Endothelial cell of umbilical vein (primary cell): ENCODE measurements at regions not wholly inside any gene's neighbourhood (a gene's known extent, or its start where the extent isn't known, plus 50 kb on each side); places are given as distances from the start of the nearest gene placed in this dataset.

Experiments used
- BruUV-seq: library from RNA; stranded (reverse); fragments of 400-500 nt; replicated peaks from 2 replicates; lab custom pipeline; 2021; lab: Mats Ljungman, UMichigan
- CTCF ChIA-PET: fragments of 300-600, 350-600 bp; sonication (Branson Sonifier 250); formaldehyde crosslinking; loops from one replicate; lab custom pipeline; 2021; ENCODE audit warnings: antibody characterized with exemption, inconsistent platforms; lab: Charles Lee
- POLR2A ChIA-PET: fragments of 300-600, 350-600 bp; sonication (Branson Sonifier 250); formaldehyde crosslinking; loops from one replicate; lab custom pipeline; 2021; ENCODE audit warnings: antibody characterized with exemption, inconsistent platforms; lab: Charles Lee
- DNase-seq: peaks from one replicate; pipeline ENCODE4 v3.0.0-alpha.2; 2011; ENCODE audit warnings: low read depth, low spot score
- FAIRE-seq: peaks from 2 replicates; lab custom pipeline; 2011; peaks lifted over from hg19 to GRCh38; lab: Jason Lieb, UNC
- H2AFZ ChIP-seq: 2 replicates; pipeline ENCODE4 v1.6.0; 2012; ENCODE audit warnings: low read depth, low read length, control low read depth, inconsistent platforms
- H3K27ac ChIP-seq: 2 replicates; pipeline ENCODE4 v1.5.1; 2011; ENCODE audit warnings: low read depth, mild to moderate bottlenecking, control low read depth, low read length, moderate library complexity; ENCODE audit not compliant: insufficient read depth
- H3K27me3 ChIP-seq, 2 experiments: 2 replicates each; pipeline versions ENCODE4 v1.6.0 to v1.6.1; 2011; ENCODE audit warnings: low read length in 2 of 2, mixed read lengths in 1 of 2; ENCODE audit not compliant: control insufficient read depth in 2 of 2, insufficient read depth in 2 of 2
- H3K36me3 ChIP-seq, 2 experiments: 2 replicates in 1 of 2; 3 replicates in 1 of 2; pipeline ENCODE4 v1.5.1; 2011; ENCODE audit warnings: low read length in 2 of 2, mild to moderate bottlenecking in 1 of 2, moderate library complexity in 1 of 2; ENCODE audit not compliant: control insufficient read depth in 2 of 2, insufficient read depth in 2 of 2; ENCODE audit errors: extremely low read depth in 1 of 2
- H3K4me1 ChIP-seq: 3 replicates; pipeline ENCODE4 v1.5.1; 2011; ENCODE audit warnings: mild to moderate bottlenecking, low read length; ENCODE audit not compliant: control insufficient read depth, insufficient read depth; ENCODE audit errors: extremely low read depth
- H3K4me2 ChIP-seq: 2 replicates; pipeline ENCODE4 v1.6.1; 2011; ENCODE audit warnings: low read length, control low read depth, mixed read lengths; ENCODE audit not compliant: insufficient read depth
- H3K4me3 ChIP-seq, 3 experiments: fragments of 200-600 bp in 1 of 3; sonication (generic), shearing (Covaris generic) in 1 of 3; replicated peaks in 1 of 3; 2 replicates each; pipeline ENCODE4 v1.5.1; 2011 to 2016; ENCODE audit warnings: control low read depth in 3 of 3, low read length in 3 of 3, mild to moderate bottlenecking in 2 of 3, inconsistent platforms in 1 of 3, low read depth in 1 of 3, moderate library complexity in 1 of 3; ENCODE audit not compliant: insufficient read depth in 1 of 3
- H3K79me2 ChIP-seq: 2 replicates; pipeline ENCODE4 v1.6.0; 2012; ENCODE audit warnings: low read length, inconsistent platforms; ENCODE audit not compliant: control insufficient read depth, insufficient read depth
- H3K9ac ChIP-seq: replicated peaks from 2 replicates; pipeline ENCODE3; 2011; ENCODE audit warnings: low read length, control low read depth; ENCODE audit not compliant: insufficient read depth; ENCODE audit errors: extremely low read depth
- H3K9me1 ChIP-seq: replicated peaks from 3 replicates; pipeline ENCODE4 v1.6.0; 2011; ENCODE audit warnings: mild to moderate bottlenecking, low read length; ENCODE audit not compliant: control insufficient read depth, insufficient read depth; ENCODE audit errors: extremely low read depth
- H3K9me3 ChIP-seq: replicated peaks from 2 replicates; pipeline ENCODE4 v1.5.1; 2012; ENCODE audit warnings: low read length, inconsistent platforms; ENCODE audit not compliant: control insufficient read depth, insufficient read depth
- H4K20me1 ChIP-seq: replicated peaks from 2 replicates; pipeline ENCODE3; 2011; ENCODE audit warnings: mild to moderate bottlenecking, low read length; ENCODE audit not compliant: control insufficient read depth, insufficient read depth; ENCODE audit errors: extremely low read depth
- CTCF ChIP-seq, 2 donors: IDR thresholded peaks; 1 replicate in 1 of 2; 2 replicates in 1 of 2; pipeline ENCODE4 v1.5.1; 2011; ENCODE audit warnings: low read length in 2 of 2, mild to moderate bottlenecking in 2 of 2, moderate library complexity in 2 of 2, control low read depth in 1 of 2, inconsistent platforms in 1 of 2, low read depth in 1 of 2; ENCODE audit not compliant: insufficient read depth in 1 of 2; ENCODE audit errors: extremely low read depth in 1 of 2
- EZH2 ChIP-seq: IDR thresholded peaks from 2 replicates; pipeline ENCODE4 v1.6.1; 2012; ENCODE audit warnings: borderline replicate concordance, low read depth, mild to moderate bottlenecking, moderate library complexity, low read length, inconsistent platforms; ENCODE audit not compliant: severe bottlenecking
- FOS ChIP-seq: IDR thresholded peaks from 2 replicates; pipeline ENCODE4 v1.6.1; 2011; ENCODE audit warnings: mild to moderate bottlenecking, low read length, moderate library complexity, borderline replicate concordance; ENCODE audit not compliant: insufficient read depth
- GATA2 ChIP-seq: IDR thresholded peaks from 2 replicates; pipeline ENCODE4 v1.7.0; 2011; ENCODE audit warnings: low read depth, mild to moderate bottlenecking, moderate library complexity, mixed read lengths, low read length; ENCODE audit not compliant: insufficient read length, insufficient read depth
- JUN ChIP-seq: IDR thresholded peaks from 2 replicates; pipeline ENCODE4 v1.6.1; 2011; ENCODE audit warnings: borderline replicate concordance, low read depth; ENCODE audit not compliant: insufficient read length, insufficient read depth
- MAX ChIP-seq: IDR thresholded peaks from 2 replicates; pipeline ENCODE4 v1.6.1; 2011; ENCODE audit not compliant: insufficient read depth, insufficient read length
- MYC ChIP-seq: IDR thresholded peaks from one replicate; pipeline ENCODE4 v1.6.1; 2011; ENCODE audit warnings: mild to moderate bottlenecking, low read depth, low read length
- POLR2A ChIP-seq: IDR thresholded peaks from 2 replicates; pipeline ENCODE4 v1.6.1; 2012; ENCODE audit warnings: low read depth, mild to moderate bottlenecking, control low read depth, low read length
- POLR2AphosphoS5 ChIP-seq: IDR thresholded peaks from 2 replicates; pipeline ENCODE4 v1.6.1; 2012; ENCODE audit warnings: low read depth, mild to moderate bottlenecking, control low read depth, low read length, moderate library complexity; ENCODE audit not compliant: insufficient read depth
- dilution Hi-C: fragments of 300-500 bp; cut with MboI; formaldehyde crosslinking; loops from one replicate; pipeline ENCODE4 v1.15.0; 2019; ENCODE audit warnings: low sequenced_read_pairs; ENCODE audit not compliant: extremely low pct_ligation_motif_present
- intact Hi-C: fragments of 100-400 bp; cut with micrococcal nuclease; formaldehyde crosslinking; loops from one replicate; pipeline ENCODE4 v1.10.0; 2022

GRCh38 chr20:11080010-11080409 lies 406.2 kb upstream of the JAG1 start:
- DNase-seq: peak; percentile 22
- H3K9me1 ChIP-seq: no peaks in the 10 kb centered on the region
- peak overlapping the region; percentile 40 for H2AFZ ChIP-seq
- H3K79me2 ChIP-seq: no peaks in the 10 kb centered on the region
- H3K9ac ChIP-seq: no peak overlapping the region
- H3K4me3 ChIP-seq: no peak overlapping the region
- no peak for FAIRE-seq
- H3K4me2 ChIP-seq: no peak overlapping the region
- H3K36me3 ChIP-seq: no peaks in the 10 kb centered on the region
- ChIA-PET CTCF (interaction anchor here (0.6 to 2.1 kb wide), 3 partner anchors 11 to 127 kb away, joined by 3 to 9 read pairs (median 5); no protein-coding TSS in a partner anchor), POLR2A (interaction anchor here (0.6 to 0.7 kb wide), 2 partner anchors 20 to 137 kb away, joined by 3 to 5 read pairs; no protein-coding TSS in a partner anchor)
- H3K27me3 ChIP-seq: no peaks in the 10 kb centered on the region
- dilution Hi-C loops: no loop called here
- H4K20me1 ChIP-seq: no peaks in the 10 kb centered on the region
- H3K27ac ChIP-seq: peak overlapping the region; percentile 65
- BruUV-seq: no TSS peak
- H3K9me3 ChIP-seq: no peaks in the 10 kb centered on the region
- TF ChIP-seq MYC: no peak
- TF ChIP-seq MAX: no peak
- no peak for TF ChIP-seq GATA2
- TF ChIP-seq CTCF (IDR thresholded peaks at IDR 0.05; ENCODE audit: extremely low read depth in 1 of 2, insufficient read depth in 1 of 2, low read depth in 1 of 2, low read length in 2 of 2): no peak
- TF ChIP-seq POLR2AphosphoS5: no peak
- TF ChIP-seq EZH2: no peak
- TF ChIP-seq POLR2A: no peak
- no peak for TF ChIP-seq FOS
- no peak for TF ChIP-seq JUN
- intact Hi-C loops: loop anchor here (2.0 to 5.0 kb wide), 2 partner anchors 77 to 407 kb away; partner anchors contain the start of gene JAG1
- peaks cover 16% of the 10 kb centered on the region for H3K4me1 ChIP-seq
